ENCODE measurements at regions not wholly inside any gene's neighbourhood (a gene's known extent, or its start where the extent isn't known, plus 50 kb on each side); places are given as distances from the start of the nearest gene placed in this dataset.
"Not testable (repeated sequence)": the region's sequence is repeated elsewhere in the genome, so short reads cannot be mapped to it uniquely, and the experiment has no call there.

DNA sequence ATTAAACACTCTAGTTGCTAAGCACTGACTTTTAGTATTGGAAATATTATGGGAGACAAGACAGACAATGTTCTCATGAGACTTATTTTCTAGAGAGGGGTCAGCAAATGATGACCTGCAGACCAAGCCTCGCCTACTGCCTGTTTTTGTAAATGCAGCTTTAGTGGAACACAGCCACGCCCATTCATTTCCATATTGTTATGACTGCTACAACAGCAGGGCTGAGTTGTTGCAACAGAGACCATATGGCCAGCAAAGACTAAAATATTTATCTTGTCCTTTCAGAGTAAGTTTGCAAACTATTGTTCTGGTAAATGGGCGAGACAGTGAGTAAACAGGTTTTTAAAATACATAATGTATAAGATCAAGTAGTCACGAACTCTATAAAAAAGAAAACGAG, 570.2 kb downstream of the NTRK3 start:
- Mint-ChIP-seq H3K4me3 (no peak overlapping the region), H3K27ac (no peak overlapping the region), H3K4me1 (peaks cover 8% of the 10 kb centered on the region), H3K9me3 (peaks cover 9 to 18% of the 10 kb centered on the region in 2 donors), H3K27me3 (no peaks in the 10 kb centered on the region)
- DNase-seq (no peak), ATAC-seq (no peak)

- H3K27ac Mint-ChIP-seq, result no peak overlapping the region
- H3K27me3 Mint-ChIP-seq, result no peaks in the 10 kb centered on the region
- DNase-seq (no peak), ATAC-seq (no peak)
- H3K4me3 Mint-ChIP-seq, result no peak overlapping the region
- peaks cover 11% of the 10 kb centered on the region for H3K4me1 Mint-ChIP-seq
- H3K9me3 Mint-ChIP-seq, result peaks cover 16 to 25% of the 10 kb centered on the region in 2 donors
Measured at GRCh38 chr15:87682527-87682926, 574.0 kb downstream of the NTRK3 start.

GRCh38 chr15:87681104-87681503, 575.4 kb downstream of the NTRK3 start:
- peaks cover 27 to 38% of the 10 kb centered on the region in 2 donors for H3K9me3 Mint-ChIP-seq
- peaks cover 11% of the 10 kb centered on the region for H3K4me1 Mint-ChIP-seq
- H3K4me3 Mint-ChIP-seq, result no peak overlapping the region
- ATAC-seq (no peak), DNase-seq (no peak)
- no peaks in the 10 kb centered on the region for H3K27me3 Mint-ChIP-seq
- H3K27ac Mint-ChIP-seq, result no peak overlapping the region

DNA sequence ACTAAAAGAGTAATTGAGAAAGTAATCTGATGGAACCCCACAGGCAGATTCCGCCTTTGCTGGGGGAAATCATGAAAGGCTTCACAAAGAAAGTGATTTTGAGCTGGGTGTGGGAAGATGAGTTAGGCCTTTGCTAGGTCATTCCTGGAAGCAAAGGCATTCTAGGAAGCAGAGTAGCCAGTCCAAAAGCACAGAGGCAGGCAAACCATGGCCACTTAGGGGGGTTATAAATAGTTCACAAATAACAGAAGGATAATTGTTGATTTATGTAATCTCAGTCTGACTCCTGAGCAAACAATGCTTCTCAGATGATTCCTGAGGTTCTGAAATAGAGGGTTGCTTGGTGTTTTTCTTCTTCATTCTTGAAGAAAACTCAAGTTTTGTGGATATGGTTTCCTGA, 576.3 kb downstream of the NTRK3 start:
- ATAC-seq, result no peak
- H3K9me3 Mint-ChIP-seq, result peaks cover 27 to 44% of the 10 kb centered on the region in 2 donors
- H3K27me3 Mint-ChIP-seq, result no peaks in the 10 kb centered on the region
- H3K4me1 Mint-ChIP-seq, result peaks cover 11% of the 10 kb centered on the region
- no peak overlapping the region for H3K4me3 Mint-ChIP-seq
- no peak for DNase-seq
- H3K27ac Mint-ChIP-seq, result no peak overlapping the region

- Mint-ChIP-seq H3K9me3 (peaks cover 17 to 45% of the 10 kb centered on the region in 2 donors), H3K4me1 (no peaks in the 10 kb centered on the region), H3K27ac (no peak overlapping the region), H3K4me3 (no peak overlapping the region), H3K27me3 (no peaks in the 10 kb centered on the region)
- ATAC-seq, result no peak
- DNase-seq, result no peak
Measured at GRCh38 chr15:87675271-87675670, 581.3 kb downstream of the NTRK3 start.

- H3K9me3 Mint-ChIP-seq, result peaks cover 22 to 57% of the 10 kb centered on the region in 2 donors
- ATAC-seq, result no peak
- H3K4me3 Mint-ChIP-seq, result no peak overlapping the region
- no peaks in the 10 kb centered on the region for H3K4me1 Mint-ChIP-seq
- no peak for DNase-seq
- H3K27ac Mint-ChIP-seq, result no peak overlapping the region
- no peaks in the 10 kb centered on the region for H3K27me3 Mint-ChIP-seq
Measured at GRCh38 chr15:87672309-87673288, 583.9 kb downstream of the NTRK3 start.

DNA sequence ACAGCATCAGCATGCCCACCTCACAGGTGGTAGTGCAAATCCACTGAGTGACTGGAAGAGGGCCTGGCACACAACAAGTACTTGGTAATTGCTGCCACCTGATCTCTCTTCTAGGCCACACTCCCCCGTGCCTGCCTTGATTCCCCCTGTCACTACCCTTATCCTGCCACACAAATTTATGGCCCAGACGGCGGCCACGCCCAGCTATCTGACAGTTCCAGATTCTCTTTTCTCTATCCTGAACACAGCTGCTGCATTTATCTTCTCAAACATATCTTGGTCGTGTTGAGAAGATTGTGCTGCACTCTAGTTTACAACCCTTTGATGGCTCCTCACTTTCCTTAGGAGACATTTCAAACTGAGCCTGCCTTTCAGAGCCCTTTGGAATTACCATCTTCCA, 585.2 kb downstream of the NTRK3 start:
- no peak overlapping the region for H3K27ac Mint-ChIP-seq
- H3K9me3 Mint-ChIP-seq, result peaks cover 11 to 44% of the 10 kb centered on the region in 2 donors
- DNase-seq, result no peak
- no peak for ATAC-seq
- no peak overlapping the region for H3K4me3 Mint-ChIP-seq
- no peaks in the 10 kb centered on the region for H3K27me3 Mint-ChIP-seq
- H3K4me1 Mint-ChIP-seq, result no peaks in the 10 kb centered on the region

- H3K4me1 Mint-ChIP-seq, result no peaks in the 10 kb centered on the region
- ATAC-seq, result no peak
- no peak overlapping the region for H3K27ac Mint-ChIP-seq
- peaks cover 15 to 37% of the 10 kb centered on the region in 2 donors for H3K9me3 Mint-ChIP-seq
- H3K4me3 Mint-ChIP-seq, result no peak overlapping the region
- no peak for DNase-seq
- no peaks in the 10 kb centered on the region for H3K27me3 Mint-ChIP-seq
Measured at GRCh38 chr15:87669846-87670245, 586.7 kb downstream of the NTRK3 start.

- DNase-seq, H3K27me3 Mint-ChIP-seq, H3K4me1 Mint-ChIP-seq, H3K4me3 Mint-ChIP-seq, ATAC-seq: not testable (repeated sequence)
- H3K9me3 Mint-ChIP-seq, result peaks cover 17 to 39% of the 10 kb centered on the region in 2 donors
- H3K27ac Mint-ChIP-seq, result peak overlapping the region in 1 of 2 donors; percentile 28
Measured at GRCh38 chr15:87668768-87669564, 587.6 kb downstream of the NTRK3 start.

GRCh38 chr15:87667643-87668042, 588.9 kb downstream of the NTRK3 start:
- DNase-seq (no peak), ATAC-seq (no peak)
- Mint-ChIP-seq H3K9me3 (peaks cover 23 to 41% of the 10 kb centered on the region in 2 donors), H3K27ac (no peak overlapping the region), H3K4me3 (no peak overlapping the region), H3K4me1 (no peaks in the 10 kb centered on the region), H3K27me3 (no peaks in the 10 kb centered on the region)

DNA sequence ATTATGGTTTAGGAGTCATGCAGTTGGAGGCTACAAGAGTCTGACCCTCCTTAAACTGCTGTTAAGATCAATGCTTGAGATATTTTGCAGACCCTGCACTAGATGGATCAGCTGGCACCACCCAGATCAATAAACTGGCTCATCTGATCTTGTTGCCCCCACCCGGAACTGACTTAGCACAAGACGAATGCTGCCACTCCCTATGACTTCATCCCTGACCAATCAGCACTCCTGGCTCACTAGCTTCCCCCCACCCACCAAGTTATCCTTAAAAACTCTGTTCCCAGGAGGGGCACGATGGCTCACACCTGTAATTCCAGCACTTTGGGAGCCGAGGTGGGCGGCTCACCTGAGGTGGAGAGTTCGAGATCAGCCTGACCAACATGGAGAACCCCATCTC, 594.0 kb downstream of the NTRK3 start:
- Mint-ChIP-seq H3K27ac (no peak overlapping the region), H3K4me1 (no peaks in the 10 kb centered on the region), H3K4me3 (no peak overlapping the region), H3K27me3 (no peaks in the 10 kb centered on the region), H3K9me3 (peaks cover 10 to 13% of the 10 kb centered on the region in 2 donors)
- ATAC-seq (no peak), DNase-seq (no peak)

DNA sequence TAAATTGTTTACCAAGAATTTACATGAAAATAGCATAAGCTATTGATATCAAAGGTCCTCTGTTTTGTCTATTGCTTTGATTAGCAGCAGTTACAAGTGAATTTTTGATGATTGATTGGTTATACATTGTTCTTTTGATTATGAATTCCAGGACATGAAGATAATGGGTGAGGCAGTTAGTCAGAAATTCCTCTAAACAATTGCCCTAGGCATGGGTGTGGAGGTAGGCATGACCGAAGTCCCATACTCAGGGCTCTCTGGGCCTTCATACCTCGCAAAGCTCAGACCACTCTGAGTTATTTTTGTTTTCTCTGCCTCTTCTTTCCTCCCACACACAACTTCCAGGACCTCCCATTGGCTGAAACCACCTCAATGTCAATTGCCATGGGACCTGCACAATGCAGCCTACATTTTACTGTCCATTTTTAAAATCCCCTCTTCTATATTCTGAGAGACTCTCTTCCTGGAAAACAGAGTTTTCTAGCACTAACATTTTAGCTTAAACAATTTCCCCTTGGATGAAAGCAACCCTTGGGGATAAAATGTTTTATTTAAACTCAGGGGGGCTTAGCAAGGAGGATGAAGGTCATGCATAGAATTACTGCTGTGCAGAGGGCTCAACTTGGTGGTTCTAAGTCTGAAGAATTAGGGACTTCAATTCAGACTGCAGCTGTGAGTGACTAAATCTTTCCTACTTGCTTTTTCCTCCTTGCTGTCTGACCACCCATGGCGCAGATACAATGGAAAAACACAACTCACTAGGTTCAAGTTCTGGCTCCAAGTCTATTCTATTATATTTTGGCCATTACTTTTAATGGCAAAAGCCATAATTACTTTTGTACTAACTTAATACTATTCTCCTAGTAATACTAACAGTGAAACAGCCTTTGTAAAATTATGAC, 594.8 kb downstream of the NTRK3 start:
- ATAC-seq (no peak), DNase-seq (no peak)
- H3K4me1 Mint-ChIP-seq, result no peaks in the 10 kb centered on the region
- H3K27ac Mint-ChIP-seq, result no peak overlapping the region
- peaks cover 10 to 13% of the 10 kb centered on the region in 2 donors for H3K9me3 Mint-ChIP-seq
- H3K27me3 Mint-ChIP-seq, result no peaks in the 10 kb centered on the region
- H3K4me3 Mint-ChIP-seq, result no peak overlapping the region

DNA sequence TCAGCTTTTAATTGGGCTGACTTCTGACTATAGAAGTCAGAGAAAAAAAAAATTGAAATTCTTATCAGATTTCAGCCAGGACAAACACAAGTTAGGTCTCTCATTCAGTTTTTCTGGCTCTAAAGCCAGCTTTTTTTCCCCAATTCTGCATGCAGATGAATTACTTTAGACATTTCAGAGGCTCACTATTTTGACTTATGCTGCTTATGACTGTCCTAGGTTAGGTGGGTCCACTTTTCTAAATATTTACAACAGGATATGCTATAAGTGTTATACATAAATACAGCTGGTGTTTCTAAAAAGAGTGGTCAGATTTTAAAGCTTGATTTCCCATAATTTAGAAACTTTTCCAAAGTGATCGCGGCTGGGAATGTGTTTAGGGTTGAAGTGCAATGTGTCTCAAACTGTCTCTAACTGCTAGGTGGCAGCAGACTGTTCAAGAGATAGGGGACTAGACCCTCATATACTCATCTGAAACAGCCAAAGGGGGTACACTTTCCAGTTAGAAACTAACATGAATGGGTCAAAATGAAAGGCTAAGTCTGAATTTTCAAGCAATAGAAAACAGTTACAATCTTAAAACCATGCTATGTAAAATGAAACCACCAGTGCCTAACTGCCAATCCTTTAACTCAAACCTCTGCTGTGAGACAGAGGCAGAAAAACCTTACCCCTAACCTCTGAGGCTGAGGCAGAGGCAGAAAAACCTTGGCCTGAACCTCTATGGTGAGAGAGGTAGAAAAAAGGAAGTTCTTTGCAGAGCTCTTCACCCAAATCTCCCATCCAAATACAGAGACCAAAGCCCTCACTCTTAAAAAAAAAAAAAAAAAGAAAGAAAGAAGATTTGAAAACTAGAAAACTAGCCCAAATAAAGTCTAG, 596.0 kb downstream of the NTRK3 start:
- H3K9me3 Mint-ChIP-seq, result peaks cover 8 to 10% of the 10 kb centered on the region in 2 donors
- no peaks in the 10 kb centered on the region for H3K4me1 Mint-ChIP-seq
- DNase-seq, result no peak
- H3K27ac Mint-ChIP-seq, result no peak overlapping the region
- H3K4me3 Mint-ChIP-seq, result no peak overlapping the region
- no peak for ATAC-seq
- no peaks in the 10 kb centered on the region for H3K27me3 Mint-ChIP-seq

GRCh38 chr15:87656372-87656771, 600.2 kb downstream of the NTRK3 start:
- no peak overlapping the region for H3K4me3 Mint-ChIP-seq
- no peaks in the 10 kb centered on the region for H3K4me1 Mint-ChIP-seq
- H3K9me3 Mint-ChIP-seq, result no peaks in the 10 kb centered on the region
- H3K27ac Mint-ChIP-seq, result no peak overlapping the region
- H3K27me3 Mint-ChIP-seq, result no peaks in the 10 kb centered on the region
- no peak for DNase-seq
- ATAC-seq, result no peak
